22Rv1 (cell line): ENCODE measurements at regions not wholly inside any gene's neighbourhood (a gene's known extent, or its start where the extent isn't known, plus 50 kb on each side); places are given as distances from the start of the nearest gene placed in this dataset.

Experiments used
- ZFX ChIP-seq: fragments of 450-650 bp; IDR thresholded peaks from 2 replicates; pipeline ENCODE4 v1.6.1; 2017; ENCODE audit warnings: antibody characterized with exemption, borderline replicate concordance
- TF ChIP-seq, protein P1 (sequence below): fragments of 450-650 bp; IDR thresholded peaks from 2 replicates; pipeline ENCODE4 v1.5.1; 2017; ENCODE audit warnings: mild to moderate bottlenecking

DNA sequence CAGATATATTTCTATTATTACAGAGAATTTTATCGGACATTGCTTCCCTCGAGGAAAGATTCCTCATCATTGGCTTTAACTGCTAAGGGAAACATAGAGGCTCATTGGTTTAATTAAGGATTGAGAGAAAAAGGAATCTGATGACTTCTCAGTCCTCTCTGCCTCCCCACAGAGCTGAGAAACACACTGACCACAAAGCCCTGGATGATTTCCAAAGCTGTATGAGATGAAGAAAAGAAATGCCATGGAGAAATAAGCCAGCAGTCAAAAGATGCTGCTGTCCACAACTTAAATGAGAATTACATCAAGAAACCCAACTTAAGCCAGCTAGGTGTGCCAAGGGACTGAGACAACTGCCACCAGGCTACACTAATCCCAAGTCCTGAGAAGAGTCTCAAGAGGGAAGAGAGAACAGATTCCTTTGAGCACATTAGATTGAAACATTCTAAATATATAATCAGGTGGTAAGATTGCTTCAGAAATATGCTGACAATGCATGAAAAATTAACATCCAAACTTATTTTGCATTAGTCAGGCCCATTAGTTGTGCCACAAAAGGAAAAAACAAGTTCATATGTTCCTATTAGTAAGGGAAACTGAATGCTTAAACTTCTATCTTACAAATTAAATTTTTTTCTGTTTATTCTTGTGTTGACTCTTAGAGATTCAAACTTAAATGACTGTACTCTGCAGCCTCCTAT lies 308.1 kb upstream of the CYRIA start:
- TF ChIP-seq, protein P1, sequence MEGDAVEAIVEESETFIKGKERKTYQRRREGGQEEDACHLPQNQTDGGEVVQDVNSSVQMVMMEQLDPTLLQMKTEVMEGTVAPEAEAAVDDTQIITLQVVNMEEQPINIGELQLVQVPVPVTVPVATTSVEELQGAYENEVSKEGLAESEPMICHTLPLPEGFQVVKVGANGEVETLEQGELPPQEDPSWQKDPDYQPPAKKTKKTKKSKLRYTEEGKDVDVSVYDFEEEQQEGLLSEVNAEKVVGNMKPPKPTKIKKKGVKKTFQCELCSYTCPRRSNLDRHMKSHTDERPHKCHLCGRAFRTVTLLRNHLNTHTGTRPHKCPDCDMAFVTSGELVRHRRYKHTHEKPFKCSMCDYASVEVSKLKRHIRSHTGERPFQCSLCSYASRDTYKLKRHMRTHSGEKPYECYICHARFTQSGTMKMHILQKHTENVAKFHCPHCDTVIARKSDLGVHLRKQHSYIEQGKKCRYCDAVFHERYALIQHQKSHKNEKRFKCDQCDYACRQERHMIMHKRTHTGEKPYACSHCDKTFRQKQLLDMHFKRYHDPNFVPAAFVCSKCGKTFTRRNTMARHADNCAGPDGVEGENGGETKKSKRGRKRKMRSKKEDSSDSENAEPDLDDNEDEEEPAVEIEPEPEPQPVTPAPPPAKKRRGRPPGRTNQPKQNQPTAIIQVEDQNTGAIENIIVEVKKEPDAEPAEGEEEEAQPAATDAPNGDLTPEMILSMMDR, result no peak
- no peak for TF ChIP-seq ZFX
